GM21528 (cell line): ENCODE measurements at regions not wholly inside any gene's neighbourhood (a gene's known extent, or its start where the extent isn't known, plus 50 kb on each side); places are given as distances from the start of the nearest gene placed in this dataset.
"Not testable (repeated sequence)": the region's sequence is repeated elsewhere in the genome, so short reads cannot be mapped to it uniquely, and the experiment has no call there.

Source experiments
- ATAC-seq: cut with Tn5 transposase; IDR thresholded peaks from one replicate; pipeline ENCODE4 v1.9.1; 2021; ENCODE audit warnings: mild to moderate bottlenecking, moderate library complexity; ENCODE audit not compliant: unreplicated experiment, low FRiP score

- not testable (repeated sequence) for ATAC-seq
Measured at GRCh38 chrY:22883569-22883968, 100.5 kb upstream of the BPY2 start.

GRCh38 chrY:22887949-22888348 lies 96.1 kb upstream of the BPY2 start:
- ATAC-seq: peak; percentile 94

- ATAC-seq: not testable (repeated sequence)
Measured at GRCh38 chrY:22903503-22904192, 80.4 kb upstream of the BPY2 start.

GRCh38 chrY:22915069-22915468 lies 69.0 kb upstream of the BPY2 start:
- ATAC-seq: not testable (repeated sequence)

GRCh38 chrY:22927667-22928066 lies 56.4 kb upstream of the BPY2 start:
- not testable (repeated sequence) for ATAC-seq

GRCh38 chrY:22933454-22933853 lies 50.6 kb upstream of the BPY2 start:
- not testable (repeated sequence) for ATAC-seq
